Heart left ventricle (tissue), 13 donors: ENCODE measurements at regions not wholly inside any gene's neighbourhood (a gene's known extent, or its start where the extent isn't known, plus 50 kb on each side); places are given as distances from the start of the nearest gene placed in this dataset.

Source experiments
- POLR2A ChIP-seq, 2 donors: fragments of 450-650 bp; IDR thresholded peaks; one replicate each; pipeline ENCODE4 v1.6.1; 2017; ENCODE audit warnings: antibody characterized with exemption in 2 of 2, mild to moderate bottlenecking in 2 of 2, moderate library complexity in 2 of 2
- TF ChIP-seq, protein P1 (sequence below), 12 donors: fragments of 200-600 bp; sonication (generic) in 4 of 12; IDR thresholded peaks; one replicate each; pipeline versions ENCODE4 v1.5.0 to v1.8.0; 2018 to 2022; ENCODE audit warnings: antibody characterized with exemption in 12 of 12, mild to moderate bottlenecking in 5 of 12
- donor health status: ischemic (EF 13 %, LVEDD 7.1; RV severe dilation, severe dysfunction).
- donor health status: DM: no; HTN: yes; CAD: no.
- donor health status: DM: no; HTN: no; CAD: no.
- donor health status: ischemic (EF 25% LVEDD 6.9; RV normal size, moderate dysfunction).
- donor health status: ischemic (EF 25% LVEDD 5.7; RV mildly dilated, moderate dysfunction).
- donor health status: ischemic (EF 35%, LVEDD 5.7; RV mildly dilated, moderate dysfunction).
- donor health status: nonischemic (EF 11% LVEDD 7.7; RV severe dilation, severe dysfunction).
- donor health status: DM: yes; HTN: yes; CAD: no.
- donor health status: PGD.
- donor health status: ischemic (EF 29% LVEDD 5.4; RV normal size, mild dysfunction).
- donor health status: nonischemic (EF 23%, LVEDD 6.1; RV moderate dilation, normal function).

DNA sequence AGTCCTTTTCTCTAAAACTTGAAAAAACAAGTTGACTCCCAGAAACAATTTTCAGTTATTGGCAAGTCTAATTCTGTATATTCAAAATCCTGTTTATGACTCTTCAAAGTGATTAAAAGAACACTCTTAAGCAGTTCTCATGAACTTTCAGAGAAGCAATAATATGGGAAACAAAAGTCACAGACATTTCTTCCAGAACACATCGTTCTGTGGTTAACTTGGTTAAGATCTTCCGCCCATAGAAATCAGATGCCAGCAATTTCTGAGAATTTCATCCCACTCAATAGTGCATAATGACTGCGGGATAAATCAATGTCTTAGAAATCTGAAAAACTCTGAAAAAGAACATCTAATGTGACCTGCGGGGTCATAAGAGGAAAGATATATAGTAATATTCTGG is 300.5 kb downstream of the COX7C start:
- TF ChIP-seq, protein P1, sequence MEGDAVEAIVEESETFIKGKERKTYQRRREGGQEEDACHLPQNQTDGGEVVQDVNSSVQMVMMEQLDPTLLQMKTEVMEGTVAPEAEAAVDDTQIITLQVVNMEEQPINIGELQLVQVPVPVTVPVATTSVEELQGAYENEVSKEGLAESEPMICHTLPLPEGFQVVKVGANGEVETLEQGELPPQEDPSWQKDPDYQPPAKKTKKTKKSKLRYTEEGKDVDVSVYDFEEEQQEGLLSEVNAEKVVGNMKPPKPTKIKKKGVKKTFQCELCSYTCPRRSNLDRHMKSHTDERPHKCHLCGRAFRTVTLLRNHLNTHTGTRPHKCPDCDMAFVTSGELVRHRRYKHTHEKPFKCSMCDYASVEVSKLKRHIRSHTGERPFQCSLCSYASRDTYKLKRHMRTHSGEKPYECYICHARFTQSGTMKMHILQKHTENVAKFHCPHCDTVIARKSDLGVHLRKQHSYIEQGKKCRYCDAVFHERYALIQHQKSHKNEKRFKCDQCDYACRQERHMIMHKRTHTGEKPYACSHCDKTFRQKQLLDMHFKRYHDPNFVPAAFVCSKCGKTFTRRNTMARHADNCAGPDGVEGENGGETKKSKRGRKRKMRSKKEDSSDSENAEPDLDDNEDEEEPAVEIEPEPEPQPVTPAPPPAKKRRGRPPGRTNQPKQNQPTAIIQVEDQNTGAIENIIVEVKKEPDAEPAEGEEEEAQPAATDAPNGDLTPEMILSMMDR (IDR thresholded peaks at IDR 0.05), result no peak
- TF ChIP-seq POLR2A (IDR thresholded peaks at IDR 0.05), result no peak
